ENCODE measurements at regions not wholly inside any gene's neighbourhood (a gene's known extent, or its start where the extent isn't known, plus 50 kb on each side); places are given as distances from the start of the nearest gene placed in this dataset.

GRCh38 chr10:2919016-2919415 lies 148.3 kb upstream of the PFKP start:
- ChIA-PET CTCF (ENCODE audit: partially characterized antibody) (no interaction called here), POLR2A (ENCODE audit: partially characterized antibody) (no interaction called here)
- Mint-ChIP-seq H3K27ac (no peak overlapping the region), H3K9me3 (no peaks in the 10 kb centered on the region), H3K36me3 (no peaks in the 10 kb centered on the region), H3K4me1 (no peaks in the 10 kb centered on the region), H3K4me3 (no peak overlapping the region), H3K27me3 (peaks cover 21 to 33% of the 10 kb centered on the region in 2 donors)
- intact Hi-C loops (cut with micrococcal nuclease): no loop called here
- H3K4me1 ChIP-seq (ENCODE audit: insufficient read depth, low read length): no peaks in the 10 kb centered on the region
- no peaks in the 10 kb centered on the region for H3K27me3 ChIP-seq (ENCODE audit: insufficient read depth, low read length)
- no peaks in the 10 kb centered on the region for H3K9me3 ChIP-seq (ENCODE audit: control insufficient read depth in 1 of 2, low read length in 2 of 2)
- H3K27ac ChIP-seq (ENCODE audit: low read depth, low read length): no peak overlapping the region
- no peak overlapping the region for H3K4me3 ChIP-seq (ENCODE audit: low read length in 2 of 2)
- H3K36me3 ChIP-seq (ENCODE audit: insufficient read depth, low read length): no peaks in the 10 kb centered on the region
- DNase-seq: no peak

- Mint-ChIP-seq H3K9me3 (no peaks in the 10 kb centered on the region), H3K36me3 (no peaks in the 10 kb centered on the region), H3K27me3 (peaks cover 21 to 31% of the 10 kb centered on the region in 2 donors), H3K4me1 (no peaks in the 10 kb centered on the region), H3K4me3 (no peak overlapping the region), H3K27ac (no peak overlapping the region)
- Histone ChIP-seq H3K4me1 (ENCODE audit: insufficient read depth, low read length) (no peaks in the 10 kb centered on the region), H3K36me3 (ENCODE audit: insufficient read depth, low read length) (no peaks in the 10 kb centered on the region), H3K27ac (ENCODE audit: low read depth, low read length) (no peak overlapping the region), H3K4me3 (ENCODE audit: low read length in 2 of 2) (no peak overlapping the region), H3K9me3 (ENCODE audit: control insufficient read depth in 1 of 2, low read length in 2 of 2) (no peaks in the 10 kb centered on the region), H3K27me3 (ENCODE audit: insufficient read depth, low read length) (no peaks in the 10 kb centered on the region)
- CTCF ChIA-PET (ENCODE audit: partially characterized antibody): no interaction called here
- no peak for DNase-seq
- POLR2A ChIA-PET (ENCODE audit: partially characterized antibody): no interaction called here
- intact Hi-C loops (cut with micrococcal nuclease): no loop called here
Observed at GRCh38 chr10:2918489-2918888, 148.9 kb upstream of the PFKP start.

GRCh38 chr10:2917926-2918325 lies 149.4 kb upstream of the PFKP start:
- Histone ChIP-seq H3K27ac (ENCODE audit: low read depth, low read length) (no peak overlapping the region), H3K4me1 (ENCODE audit: insufficient read depth, low read length) (no peaks in the 10 kb centered on the region), H3K9me3 (ENCODE audit: control insufficient read depth in 1 of 2, low read length in 2 of 2) (no peaks in the 10 kb centered on the region), H3K4me3 (ENCODE audit: low read length in 2 of 2) (no peak overlapping the region), H3K27me3 (ENCODE audit: insufficient read depth, low read length) (no peaks in the 10 kb centered on the region), H3K36me3 (ENCODE audit: insufficient read depth, low read length) (no peaks in the 10 kb centered on the region)
- Mint-ChIP-seq H3K36me3 (no peaks in the 10 kb centered on the region), H3K9me3 (no peaks in the 10 kb centered on the region), H3K4me1 (no peaks in the 10 kb centered on the region), H3K4me3 (no peak overlapping the region), H3K27me3 (peaks cover 18 to 27% of the 10 kb centered on the region in 2 donors), H3K27ac (no peak overlapping the region)
- intact Hi-C loops (cut with micrococcal nuclease): no loop called here
- ChIA-PET CTCF (ENCODE audit: partially characterized antibody) (no interaction called here), POLR2A (ENCODE audit: partially characterized antibody) (no interaction called here)
- no peak for DNase-seq

GRCh38 chr10:2915412-2915811 lies 151.9 kb upstream of the PFKP start:
- no peaks in the 10 kb centered on the region for H3K4me1 Mint-ChIP-seq
- intact Hi-C loops (cut with micrococcal nuclease): no loop called here
- peaks cover 14 to 24% of the 10 kb centered on the region in 2 donors for H3K27me3 Mint-ChIP-seq
- no peaks in the 10 kb centered on the region for H3K9me3 Mint-ChIP-seq
- H3K27ac Mint-ChIP-seq: no peak overlapping the region
- DNase-seq: no peak
- no peak overlapping the region for H3K4me3 ChIP-seq (ENCODE audit: low read length in 2 of 2)
- H3K4me1 ChIP-seq (ENCODE audit: insufficient read depth, low read length): no peaks in the 10 kb centered on the region
- no peaks in the 10 kb centered on the region for H3K9me3 ChIP-seq (ENCODE audit: control insufficient read depth in 1 of 2, low read length in 2 of 2)
- no peaks in the 10 kb centered on the region for H3K27me3 ChIP-seq (ENCODE audit: insufficient read depth, low read length)
- H3K27ac ChIP-seq (ENCODE audit: low read depth, low read length): no peak overlapping the region
- ChIA-PET POLR2A (ENCODE audit: partially characterized antibody) (no interaction called here), CTCF (ENCODE audit: partially characterized antibody) (interaction anchor here (2.7 kb wide), 1 partner anchor 13 kb away, joined by 10 read pairs; no protein-coding TSS in a partner anchor)
- H3K36me3 Mint-ChIP-seq: no peaks in the 10 kb centered on the region
- H3K36me3 ChIP-seq (ENCODE audit: insufficient read depth, low read length): no peaks in the 10 kb centered on the region
- no peak overlapping the region for H3K4me3 Mint-ChIP-seq

- Histone ChIP-seq H3K4me1 (ENCODE audit: insufficient read depth, low read length) (no peaks in the 10 kb centered on the region), H3K4me3 (ENCODE audit: low read length in 2 of 2) (no peak overlapping the region), H3K9me3 (ENCODE audit: control insufficient read depth in 1 of 2, low read length in 2 of 2) (no peaks in the 10 kb centered on the region), H3K27ac (ENCODE audit: low read depth, low read length) (no peak overlapping the region), H3K36me3 (ENCODE audit: insufficient read depth, low read length) (no peaks in the 10 kb centered on the region), H3K27me3 (ENCODE audit: insufficient read depth, low read length) (no peaks in the 10 kb centered on the region)
- H3K4me3 Mint-ChIP-seq: no peak overlapping the region
- H3K4me1 Mint-ChIP-seq: no peaks in the 10 kb centered on the region
- no peaks in the 10 kb centered on the region for H3K9me3 Mint-ChIP-seq
- H3K27me3 Mint-ChIP-seq: peaks cover 14 to 24% of the 10 kb centered on the region in 2 donors
- H3K27ac Mint-ChIP-seq: no peak overlapping the region
- POLR2A ChIA-PET (ENCODE audit: partially characterized antibody): no interaction called here
- intact Hi-C loops (cut with micrococcal nuclease): no loop called here
- CTCF ChIA-PET (ENCODE audit: partially characterized antibody): interaction anchor here (2.7 kb wide), 1 partner anchor 14 kb away, joined by 10 read pairs; no protein-coding TSS in a partner anchor
- H3K36me3 Mint-ChIP-seq: no peaks in the 10 kb centered on the region
- DNase-seq: no peak
Observed at GRCh38 chr10:2914741-2915140, 152.6 kb upstream of the PFKP start.

- Mint-ChIP-seq H3K36me3 (no peaks in the 10 kb centered on the region), H3K4me1 (peaks cover 6 to 9% (median 6%) of the 10 kb centered on the region in 4 donors), H3K27ac (no peak overlapping the region), H3K27me3 (peaks cover 14 to 21% of the 10 kb centered on the region in 2 donors), H3K4me3 (no peak overlapping the region), H3K9me3 (no peaks in the 10 kb centered on the region)
- no peak overlapping the region for H3K27ac ChIP-seq (ENCODE audit: low read depth, low read length)
- H3K4me3 ChIP-seq (ENCODE audit: low read length in 2 of 2): no peak overlapping the region
- intact Hi-C loops (cut with micrococcal nuclease): no loop called here
- H3K36me3 ChIP-seq (ENCODE audit: insufficient read depth, low read length): no peaks in the 10 kb centered on the region
- no peaks in the 10 kb centered on the region for H3K27me3 ChIP-seq (ENCODE audit: insufficient read depth, low read length)
- ChIA-PET CTCF (ENCODE audit: partially characterized antibody) (interaction anchor here (1.0 to 2.7 kb wide), 2 partner anchors 15 to 87 kb away, joined by 3 to 10 read pairs; no protein-coding TSS in a partner anchor), POLR2A (ENCODE audit: partially characterized antibody) (no interaction called here)
- H3K4me1 ChIP-seq (ENCODE audit: insufficient read depth, low read length): no peaks in the 10 kb centered on the region
- DNase-seq: no peak
- H3K9me3 ChIP-seq (ENCODE audit: control insufficient read depth in 1 of 2, low read length in 2 of 2): no peaks in the 10 kb centered on the region
Observed at GRCh38 chr10:2913474-2913873, 153.9 kb upstream of the PFKP start.

- Histone ChIP-seq H3K27ac (ENCODE audit: low read depth, low read length) (no peak overlapping the region), H3K4me3 (ENCODE audit: low read length in 2 of 2) (no peak overlapping the region), H3K36me3 (ENCODE audit: insufficient read depth, low read length) (no peaks in the 10 kb centered on the region), H3K4me1 (ENCODE audit: insufficient read depth, low read length) (no peaks in the 10 kb centered on the region), H3K9me3 (ENCODE audit: control insufficient read depth in 1 of 2, low read length in 2 of 2) (no peaks in the 10 kb centered on the region), H3K27me3 (ENCODE audit: insufficient read depth, low read length) (no peaks in the 10 kb centered on the region)
- CTCF ChIA-PET (ENCODE audit: partially characterized antibody): no interaction called here
- Mint-ChIP-seq H3K36me3 (no peaks in the 10 kb centered on the region), H3K27ac (no peak overlapping the region), H3K27me3 (peaks cover 9 to 12% of the 10 kb centered on the region in 2 donors), H3K4me1 (peaks cover 6 to 11% (median 8%) of the 10 kb centered on the region in 4 donors), H3K4me3 (no peak overlapping the region), H3K9me3 (no peaks in the 10 kb centered on the region)
- POLR2A ChIA-PET (ENCODE audit: partially characterized antibody): no interaction called here
- intact Hi-C loops (cut with micrococcal nuclease): no loop called here
- DNase-seq: no peak
Observed at GRCh38 chr10:2910656-2911055, 156.7 kb upstream of the PFKP start.

- Mint-ChIP-seq H3K27me3 (peaks cover 8 to 11% of the 10 kb centered on the region in 2 donors), H3K4me3 (no peak overlapping the region), H3K4me1 (peaks cover 6 to 11% (median 8%) of the 10 kb centered on the region in 4 donors), H3K9me3 (no peaks in the 10 kb centered on the region), H3K27ac (no peak overlapping the region), H3K36me3 (no peaks in the 10 kb centered on the region)
- intact Hi-C loops (cut with micrococcal nuclease): no loop called here
- Histone ChIP-seq H3K9me3 (ENCODE audit: control insufficient read depth in 1 of 2, low read length in 2 of 2) (no peaks in the 10 kb centered on the region), H3K4me3 (ENCODE audit: low read length in 2 of 2) (no peak overlapping the region), H3K36me3 (ENCODE audit: insufficient read depth, low read length) (no peaks in the 10 kb centered on the region), H3K27me3 (ENCODE audit: insufficient read depth, low read length) (no peaks in the 10 kb centered on the region), H3K27ac (ENCODE audit: low read depth, low read length) (no peak overlapping the region), H3K4me1 (ENCODE audit: insufficient read depth, low read length) (no peaks in the 10 kb centered on the region)
- no peak for DNase-seq
- ChIA-PET CTCF (ENCODE audit: partially characterized antibody) (no interaction called here), POLR2A (ENCODE audit: partially characterized antibody) (no interaction called here)
Observed at GRCh38 chr10:2909921-2910320, 157.4 kb upstream of the PFKP start.
